Left ventricle myocardium inferior (tissue), 1 donor: ENCODE measurements at regions not wholly inside any gene's neighbourhood (a gene's known extent, or its start where the extent isn't known, plus 50 kb on each side); places are given as distances from the start of the nearest gene placed in this dataset.

Experiments
- DNase-seq: peaks from one replicate; pipeline ENCODE4 v3.0.0-alpha.2; 2020
- H3K27ac ChIP-seq: fragments of 200-600 bp; replicated peaks from 2 replicates; pipeline ENCODE4 v1.8.0; 2021
- H3K27me3 ChIP-seq: fragments of 200-600 bp; 2 replicates; pipeline ENCODE4 v1.8.0; 2021; ENCODE audit warnings: low read depth
- H3K36me3 ChIP-seq: fragments of 200-600 bp; 2 replicates; pipeline ENCODE4 v1.8.0; 2021
- H3K4me1 ChIP-seq: fragments of 200-600 bp; 2 replicates; pipeline ENCODE4 v1.8.0; 2021
- H3K4me3 ChIP-seq: fragments of 200-600 bp; 2 replicates; pipeline ENCODE4 v1.8.0; 2021; ENCODE audit warnings: mild to moderate bottlenecking, moderate library complexity
- H3K9me3 ChIP-seq: fragments of 200-600 bp; replicated peaks from 2 replicates; pipeline ENCODE4 v1.8.0; 2021
- intact Hi-C: fragments of 100-400 bp; cut with micrococcal nuclease; formaldehyde crosslinking; loops from one replicate; pipeline ENCODE4 v1.11.0; 2022
- TF ChIP-seq, protein P1 (sequence below): fragments of 200-600 bp; IDR thresholded peaks from 2 replicates; pipeline ENCODE4 v1.8.0; 2021; ENCODE audit warnings: antibody characterized with exemption, mild to moderate bottlenecking, borderline replicate concordance
- donor health status: DM: no; HTN: yes; CAD: no; lungs with severe emphysema.

- Histone ChIP-seq H3K4me3 (peak overlapping the region; percentile 6), H3K27me3 (peaks cover 31% of the 10 kb centered on the region), H3K27ac (no peak overlapping the region), H3K4me1 (no peaks in the 10 kb centered on the region), H3K9me3 (peaks cover 8% of the 10 kb centered on the region), H3K36me3 (no peaks in the 10 kb centered on the region)
- no peak for DNase-seq
- TF ChIP-seq, protein P1, sequence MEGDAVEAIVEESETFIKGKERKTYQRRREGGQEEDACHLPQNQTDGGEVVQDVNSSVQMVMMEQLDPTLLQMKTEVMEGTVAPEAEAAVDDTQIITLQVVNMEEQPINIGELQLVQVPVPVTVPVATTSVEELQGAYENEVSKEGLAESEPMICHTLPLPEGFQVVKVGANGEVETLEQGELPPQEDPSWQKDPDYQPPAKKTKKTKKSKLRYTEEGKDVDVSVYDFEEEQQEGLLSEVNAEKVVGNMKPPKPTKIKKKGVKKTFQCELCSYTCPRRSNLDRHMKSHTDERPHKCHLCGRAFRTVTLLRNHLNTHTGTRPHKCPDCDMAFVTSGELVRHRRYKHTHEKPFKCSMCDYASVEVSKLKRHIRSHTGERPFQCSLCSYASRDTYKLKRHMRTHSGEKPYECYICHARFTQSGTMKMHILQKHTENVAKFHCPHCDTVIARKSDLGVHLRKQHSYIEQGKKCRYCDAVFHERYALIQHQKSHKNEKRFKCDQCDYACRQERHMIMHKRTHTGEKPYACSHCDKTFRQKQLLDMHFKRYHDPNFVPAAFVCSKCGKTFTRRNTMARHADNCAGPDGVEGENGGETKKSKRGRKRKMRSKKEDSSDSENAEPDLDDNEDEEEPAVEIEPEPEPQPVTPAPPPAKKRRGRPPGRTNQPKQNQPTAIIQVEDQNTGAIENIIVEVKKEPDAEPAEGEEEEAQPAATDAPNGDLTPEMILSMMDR = no peak
- intact Hi-C loops = no loop called here
Measured at GRCh38 chr9:134991808-134992754, 74.4 kb upstream of the FCN1 start.

DNA sequence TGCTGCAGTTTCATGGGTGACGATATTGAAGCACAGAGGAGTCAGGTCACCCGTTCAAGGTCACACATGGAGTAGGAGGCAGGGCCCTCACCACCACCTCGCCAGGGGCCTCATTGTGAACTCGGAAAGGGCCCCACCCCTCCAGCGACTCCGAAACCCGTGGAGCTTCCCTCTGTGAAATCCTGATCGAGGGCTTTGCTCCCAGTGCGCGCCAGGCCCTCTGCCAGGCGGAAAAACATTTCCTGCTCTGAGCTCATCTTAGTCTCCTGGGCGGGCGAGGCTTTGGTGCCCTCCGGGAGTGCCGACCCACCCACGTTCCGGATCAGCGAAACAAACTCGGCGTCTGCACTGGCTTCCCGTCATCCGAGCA is 75.0 kb upstream of the FCN1 start:
- H3K27ac ChIP-seq = no peak overlapping the region

GRCh38 chr9:134993416-134993815 is 75.7 kb upstream of the FCN1 start:
- no peak overlapping the region for H3K4me3 ChIP-seq
- H3K36me3 ChIP-seq = no peaks in the 10 kb centered on the region
- H3K9me3 ChIP-seq = peaks cover 7% of the 10 kb centered on the region
- H3K27me3 ChIP-seq = peaks cover 30% of the 10 kb centered on the region
- intact Hi-C loops = no loop called here
- DNase-seq = no peak
- no peak overlapping the region for H3K27ac ChIP-seq
- no peaks in the 10 kb centered on the region for H3K4me1 ChIP-seq
- TF ChIP-seq, protein P1 = no peak

More for the DNA sequence above, 75.0 kb upstream of the FCN1 start:
- DNase-seq = no peak
- TF ChIP-seq, protein P1 = no peak
- peak overlapping the region; percentile 6 for H3K4me3 ChIP-seq
- intact Hi-C loops = no loop called here
- H3K4me1 ChIP-seq = no peaks in the 10 kb centered on the region
- H3K9me3 ChIP-seq = peaks cover 2% of the 10 kb centered on the region
- no peaks in the 10 kb centered on the region for H3K36me3 ChIP-seq
- H3K27me3 ChIP-seq = peaks cover 31% of the 10 kb centered on the region

GRCh38 chr9:134993996-134994720 is 76.4 kb upstream of the FCN1 start:
- no peak for DNase-seq
- Histone ChIP-seq H3K27me3 (peaks cover 34% of the 10 kb centered on the region), H3K9me3 (peaks cover 7% of the 10 kb centered on the region), H3K27ac (no peak overlapping the region), H3K36me3 (no peaks in the 10 kb centered on the region), H3K4me1 (no peaks in the 10 kb centered on the region), H3K4me3 (no peak overlapping the region)
- TF ChIP-seq, protein P1 = no peak
- intact Hi-C loops = no loop called here

- intact Hi-C loops = no loop called here
- TF ChIP-seq, protein P1 = no peak
- Histone ChIP-seq H3K4me3 (no peak overlapping the region), H3K27ac (no peak overlapping the region), H3K27me3 (peaks cover 42% of the 10 kb centered on the region), H3K36me3 (no peaks in the 10 kb centered on the region), H3K9me3 (peaks cover 17% of the 10 kb centered on the region), H3K4me1 (no peaks in the 10 kb centered on the region)
- DNase-seq = no peak
Measured at GRCh38 chr9:134994926-134995791, 77.4 kb upstream of the FCN1 start.
